NT2/D1 (cell line): ENCODE measurements at regions not wholly inside any gene's neighbourhood (a gene's known extent, or its start where the extent isn't known, plus 50 kb on each side); places are given as distances from the start of the nearest gene placed in this dataset.

ENCODE experiments used
- SUZ12 ChIP-seq: IDR thresholded peaks from 2 replicates; pipeline ENCODE4 v1.6.1; 2011; ENCODE audit not compliant: insufficient read length, insufficient read depth; ENCODE audit errors: extremely low read depth
- YY1 ChIP-seq: IDR thresholded peaks from 2 replicates; pipeline ENCODE4 v1.6.1; 2011; ENCODE audit not compliant: insufficient read length, insufficient read depth
- ZNF274 ChIP-seq: IDR thresholded peaks from 2 replicates; pipeline ENCODE4 v1.6.1; 2011; ENCODE audit warnings: mild to moderate bottlenecking, low read depth, low read length

DNA sequence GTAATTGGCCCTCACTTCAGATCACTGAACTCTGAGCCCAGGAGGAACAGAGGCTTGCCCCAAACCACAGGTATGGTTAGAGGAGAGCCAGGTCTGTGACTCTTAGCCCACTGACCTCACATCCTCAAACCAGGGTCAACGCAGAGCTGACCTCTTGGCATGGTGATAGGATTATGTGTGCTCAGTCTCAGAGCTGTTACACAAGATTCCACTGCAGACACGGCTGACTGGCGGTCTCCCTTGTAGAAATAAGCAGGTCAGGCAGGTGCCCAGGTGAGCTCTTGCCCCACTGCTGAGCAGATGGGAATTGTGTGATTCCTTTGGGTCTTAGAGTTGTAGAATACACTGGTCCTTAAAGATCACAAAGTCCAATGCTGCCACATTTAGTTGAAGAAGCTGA, 66.0 kb upstream of the PITX1 start:
- no peak for TF ChIP-seq YY1
- TF ChIP-seq ZNF274: no peak
- no peak for TF ChIP-seq SUZ12
